B cell (primary cell): ENCODE measurements at regions not wholly inside any gene's neighbourhood (a gene's known extent, or its start where the extent isn't known, plus 50 kb on each side); places are given as distances from the start of the nearest gene placed in this dataset.

Source experiments
- CTCF ChIP-seq: fragments of 200-600 bp; IDR thresholded peaks from one replicate; pipeline ENCODE4 v1.8.0; 2022; ENCODE audit warnings: antibody characterized with exemption, mild to moderate bottlenecking
- EZH2 ChIP-seq: IDR thresholded peaks from 2 replicates; pipeline ENCODE4 v1.6.1; 2012; ENCODE audit warnings: borderline replicate concordance, low read depth, mild to moderate bottlenecking, moderate library complexity, low read length; ENCODE audit not compliant: insufficient read depth, poor library complexity, severe bottlenecking

GRCh38 chr6:27667016-27667656, 194.2 kb upstream of the ZNF184 start:
- no peak for TF ChIP-seq CTCF
- TF ChIP-seq EZH2 = no peak
